ENCODE measurements at regions not wholly inside any gene's neighbourhood (a gene's known extent, or its start where the extent isn't known, plus 50 kb on each side); places are given as distances from the start of the nearest gene placed in this dataset.
"Not testable (repeated sequence)": the region's sequence is repeated elsewhere in the genome, so short reads cannot be mapped to it uniquely, and the experiment has no call there.

DNA sequence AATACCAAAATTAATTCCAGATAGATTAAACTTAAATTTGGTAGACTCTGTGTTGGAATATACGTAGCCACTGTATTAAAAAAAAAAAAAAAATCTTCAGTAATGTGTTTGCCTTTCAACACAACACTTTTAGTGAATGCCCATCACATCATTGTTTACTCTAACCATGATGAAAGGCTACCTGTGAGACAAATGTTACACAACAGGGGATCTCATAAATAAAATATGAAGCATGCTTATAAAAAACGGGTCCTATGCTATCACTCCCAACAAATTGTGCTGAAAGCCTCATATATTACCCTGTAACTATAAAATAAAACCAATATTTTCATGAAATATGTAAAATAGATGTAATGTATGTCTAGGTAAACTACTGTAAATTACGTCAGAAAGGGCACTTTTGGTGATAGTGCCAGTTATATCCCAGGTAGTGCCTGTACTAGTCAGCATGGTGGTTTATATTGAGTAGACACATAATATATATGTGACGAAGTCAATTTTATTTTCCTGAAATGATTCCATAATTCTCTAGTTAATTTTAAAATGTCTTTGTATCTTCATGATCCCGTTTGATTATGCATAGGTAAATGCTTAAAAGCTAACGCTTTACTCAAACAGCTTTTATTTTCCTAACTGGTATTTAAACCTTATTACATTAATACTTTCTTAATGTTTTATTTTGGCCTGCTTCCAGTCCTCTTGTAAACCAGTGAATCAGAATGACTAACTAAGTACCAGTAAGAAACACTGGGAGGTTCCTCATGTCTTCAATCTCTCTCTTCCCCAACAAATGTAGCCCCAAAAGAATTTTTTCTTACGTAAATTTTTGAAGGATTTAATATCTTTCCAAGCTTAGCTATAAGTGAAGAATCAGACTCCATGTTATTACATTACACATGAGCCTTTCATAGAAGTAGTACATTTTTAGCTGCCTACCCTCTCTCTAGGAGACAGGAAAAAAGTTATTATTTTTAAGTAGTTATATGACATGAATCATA, 420.3 kb downstream of the GABRG2 start:
- no peak for DNase-seq

- DNase-seq = no peak
These were observed 428.7 kb downstream of the GABRG2 start for GRCh38 chr5:162496100-162496808.

- no peak for DNase-seq
These were observed 429.9 kb downstream of the GABRG2 start for GRCh38 chr5:162497455-162497854.

DNA sequence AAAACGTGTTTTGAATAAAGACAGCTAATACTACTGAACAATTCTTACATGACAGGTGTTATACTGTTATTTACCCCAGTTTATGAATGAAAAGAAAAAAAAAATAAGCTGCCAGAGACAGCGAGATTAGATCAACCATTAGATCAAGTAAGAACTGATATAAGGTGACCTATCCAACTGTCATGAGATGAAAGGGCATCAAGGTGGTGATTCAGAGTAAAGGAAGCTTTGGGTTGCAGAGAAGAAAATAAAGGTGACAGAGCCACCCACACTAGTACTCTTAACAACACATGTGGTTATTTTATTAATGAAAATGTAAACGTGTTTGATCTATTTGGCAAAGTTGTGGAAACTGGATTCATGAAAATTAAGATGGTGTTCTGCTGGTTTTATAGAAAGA, 435.2 kb downstream of the GABRG2 start:
- DNase-seq = no peak

DNA sequence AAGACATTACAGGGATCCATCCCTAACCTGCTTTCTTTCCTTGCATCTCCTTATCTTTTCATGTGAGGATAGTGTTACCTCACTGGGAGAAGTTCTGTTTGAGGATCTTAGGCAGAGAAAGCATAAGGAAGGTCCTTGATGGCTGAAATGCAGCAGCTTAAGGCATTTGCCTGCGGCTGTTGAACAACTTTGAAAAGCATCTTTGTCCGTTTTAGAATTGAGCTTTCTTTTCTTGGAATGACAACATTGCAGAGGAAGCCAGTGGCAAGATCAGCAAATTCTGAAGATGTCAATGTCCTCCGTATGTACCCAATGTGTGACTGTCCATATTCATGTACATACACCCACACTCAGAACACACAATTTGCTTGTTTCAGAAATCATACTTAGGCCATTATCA, 436.2 kb downstream of the GABRG2 start:
- no peak for DNase-seq

DNA sequence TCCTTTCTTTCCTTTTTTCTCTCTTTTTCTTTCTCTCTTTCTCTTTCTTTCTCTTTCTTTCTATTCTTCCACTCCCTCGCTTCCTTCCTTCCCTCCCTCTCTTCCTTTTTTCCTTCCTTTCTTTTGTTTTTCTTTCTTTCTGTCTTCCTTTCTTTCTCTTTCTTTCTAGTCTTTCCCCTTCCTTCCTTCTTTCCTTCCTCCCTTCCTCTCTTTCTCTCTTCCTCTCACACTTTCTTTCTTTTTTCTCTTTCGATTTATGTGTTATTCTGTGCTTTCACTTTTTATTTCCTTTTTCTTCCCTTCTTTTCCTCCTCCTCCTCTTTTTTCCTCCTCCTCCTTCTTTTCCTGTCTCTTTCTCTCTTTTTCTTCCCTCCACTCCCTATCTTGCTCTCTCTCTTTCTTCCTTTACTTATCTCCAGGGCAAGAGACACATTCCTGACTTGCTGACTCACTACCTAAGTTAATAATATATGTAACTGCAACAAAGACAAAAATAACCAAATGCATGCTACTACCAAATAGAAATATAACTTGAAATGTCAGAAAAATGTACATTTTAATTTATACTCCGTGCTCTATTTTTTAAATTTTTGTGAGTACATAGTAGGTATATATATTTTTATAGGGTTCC, 445.5 kb downstream of the GABRG2 start:
- no peak for DNase-seq

GRCh38 chr5:162514116-162514515, 446.5 kb downstream of the GABRG2 start:
- no peak for DNase-seq

GRCh38 chr5:162520878-162521277, 453.3 kb downstream of the GABRG2 start:
- no peak for DNase-seq

- no peak for DNase-seq
These were observed 461.6 kb downstream of the GABRG2 start for GRCh38 chr5:162529209-162529608.

DNA sequence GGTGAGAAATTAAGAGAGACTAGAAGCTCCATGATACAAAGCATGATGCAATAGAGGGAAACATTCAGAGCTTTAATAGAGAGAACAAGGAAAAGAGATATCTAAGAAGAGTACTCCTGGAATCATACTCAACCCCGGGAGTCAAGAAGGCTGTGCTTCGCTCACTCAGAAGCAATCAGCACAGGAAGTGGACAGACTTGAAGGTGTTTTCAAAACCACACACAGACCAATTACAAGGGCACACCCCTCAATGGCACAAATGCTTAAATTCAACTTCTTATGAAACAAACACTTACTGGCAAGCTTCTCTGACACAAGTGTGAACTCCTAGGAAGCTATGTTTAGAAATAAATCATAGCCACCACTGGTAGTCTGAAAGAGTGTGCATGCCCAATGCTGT, 462.3 kb downstream of the GABRG2 start:
- DNase-seq = no peak

GRCh38 chr5:162543437-162543836, 475.9 kb downstream of the GABRG2 start:
- DNase-seq = no peak

DNA sequence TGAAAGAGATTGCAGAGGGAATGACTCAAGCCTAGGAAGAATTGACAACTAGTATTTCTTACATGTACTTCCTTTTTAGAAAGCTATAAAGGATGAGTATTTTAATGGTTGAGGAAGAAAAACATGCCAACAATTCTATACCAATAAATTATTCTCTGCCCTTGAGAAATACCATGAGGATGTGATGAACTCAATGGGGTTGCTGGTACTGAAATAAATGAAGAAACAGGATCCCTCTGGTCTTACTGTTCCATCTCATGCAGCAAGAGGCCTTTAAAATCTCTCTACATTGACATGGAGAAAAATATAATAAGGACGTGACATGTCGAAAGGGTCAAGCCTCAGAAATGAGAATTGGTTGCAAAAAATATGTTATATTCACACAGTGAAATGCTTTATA, 477.3 kb downstream of the GABRG2 start:
- no peak for DNase-seq

DNA sequence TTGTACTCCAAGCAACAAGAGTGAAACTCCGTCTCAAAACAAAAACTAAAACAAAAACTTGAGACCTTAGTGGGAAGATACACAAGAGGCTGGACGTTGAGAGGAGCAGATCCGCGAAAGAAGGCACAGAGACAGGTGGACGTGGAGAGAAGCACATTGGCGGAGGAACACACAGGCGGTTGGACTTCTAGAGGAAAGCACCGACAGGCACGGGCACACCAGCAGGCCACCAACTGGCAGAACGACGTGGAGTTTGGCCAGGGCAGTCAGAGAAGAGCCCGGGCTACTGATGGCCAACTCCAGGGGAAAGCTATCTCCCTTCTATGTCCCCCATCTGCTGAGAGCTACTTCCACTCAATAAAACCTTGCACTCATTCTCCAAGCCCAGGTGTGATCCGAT, 482.7 kb downstream of the GABRG2 start:
- DNase-seq = no peak

- no peak for DNase-seq
These were observed 490.5 kb downstream of the GABRG2 start for GRCh38 chr5:162558120-162558519.

DNA sequence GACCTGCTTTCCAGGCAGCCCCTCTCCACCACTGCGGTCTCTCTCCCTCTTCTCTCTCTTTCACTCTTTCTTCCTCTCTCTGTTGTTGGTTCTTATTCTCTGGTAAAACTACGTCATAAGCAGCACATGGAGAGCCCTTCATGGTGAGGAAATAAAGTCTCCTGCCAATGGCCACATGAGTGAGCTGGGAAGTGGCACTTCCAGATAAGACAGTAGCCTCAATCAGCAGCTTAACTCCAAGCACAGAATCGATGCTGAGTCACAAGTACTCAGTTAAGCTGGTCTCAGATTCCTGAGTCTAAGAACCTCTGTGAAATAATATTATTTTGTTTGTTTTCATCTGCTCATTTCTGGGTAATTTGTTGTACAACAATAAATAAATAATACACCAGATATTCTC, 500.1 kb downstream of the GABRG2 start:
- no peak for DNase-seq

DNA sequence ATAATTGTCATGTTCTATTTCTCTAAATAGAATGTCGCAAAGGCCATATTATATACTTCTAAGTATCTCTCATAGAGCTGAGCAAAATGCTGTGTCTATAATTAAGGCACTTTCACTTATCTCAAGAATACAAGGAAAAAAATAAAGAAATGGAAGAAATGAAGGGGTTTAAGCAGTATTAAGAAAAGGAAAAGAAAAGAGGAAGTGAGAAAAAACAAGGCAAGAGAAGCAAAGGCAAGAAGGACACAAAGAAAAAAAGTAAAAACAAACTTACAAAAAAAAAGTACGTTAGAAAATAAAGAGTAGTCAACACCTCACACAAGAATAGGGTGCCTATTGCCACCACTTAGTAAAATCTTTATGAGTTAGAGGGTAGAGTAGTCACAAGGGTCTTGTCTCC, 506.2 kb downstream of the GABRG2 start:
- no peak for DNase-seq

- no peak for DNase-seq
These were observed 524.2 kb downstream of the GABRG2 start for GRCh38 chr5:162591724-162592123.

DNA sequence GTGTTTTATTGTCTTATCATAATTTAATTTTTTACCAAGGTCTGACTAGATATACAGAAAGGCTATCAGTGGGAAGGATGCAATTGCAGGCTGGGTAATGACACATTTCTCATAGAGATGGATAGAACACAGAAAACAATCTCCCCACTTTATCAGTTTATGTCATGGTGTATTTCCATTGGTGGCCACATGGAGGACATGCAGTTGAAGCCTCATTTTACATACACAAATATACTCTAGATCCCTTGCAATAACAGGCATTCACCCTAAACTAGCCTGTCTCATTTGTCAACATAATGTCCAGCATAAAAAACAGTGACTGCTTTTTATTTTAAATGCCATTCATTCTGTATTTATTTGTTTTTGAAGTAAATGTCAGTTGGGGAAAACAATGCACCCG, 526.3 kb downstream of the GABRG2 start:
- no peak for DNase-seq

GRCh38 chr5:162603443-162604070, 536.0 kb downstream of the GABRG2 start:
- DNase-seq = no peak

GRCh38 chr5:162607879-162608278, 540.3 kb downstream of the GABRG2 start:
- no peak for DNase-seq

- not testable (repeated sequence) for DNase-seq
These were observed 554.2 kb downstream of the GABRG2 start for GRCh38 chr5:162621726-162622263.

- DNase-seq = no peak
These were observed 556.5 kb downstream of the GABRG2 start for GRCh38 chr5:162624110-162624509.

GRCh38 chr5:162637481-162637880, 569.9 kb downstream of the GABRG2 start:
- DNase-seq = no peak

All from NK-92 treated with Interleukin-12 subunit alpha and Interleukin-12 subunit beta, amount 100 ng/mL, for 24 hours (cell line).